Left forelimb (tissue), 1 donor: ENCODE measurements at regions not wholly inside any gene's neighbourhood (a gene's known extent, or its start where the extent isn't known, plus 50 kb on each side); places are given as distances from the start of the nearest gene placed in this dataset.
"Not testable (repeated sequence)": the region's sequence is repeated elsewhere in the genome, so short reads cannot be mapped to it uniquely, and the experiment has no call there.

Experiments used
- DNase-seq: peaks from one replicate; pipeline ENCODE4 v3.0.0-alpha.2; 2018; ENCODE audit warnings: low spot score

DNA sequence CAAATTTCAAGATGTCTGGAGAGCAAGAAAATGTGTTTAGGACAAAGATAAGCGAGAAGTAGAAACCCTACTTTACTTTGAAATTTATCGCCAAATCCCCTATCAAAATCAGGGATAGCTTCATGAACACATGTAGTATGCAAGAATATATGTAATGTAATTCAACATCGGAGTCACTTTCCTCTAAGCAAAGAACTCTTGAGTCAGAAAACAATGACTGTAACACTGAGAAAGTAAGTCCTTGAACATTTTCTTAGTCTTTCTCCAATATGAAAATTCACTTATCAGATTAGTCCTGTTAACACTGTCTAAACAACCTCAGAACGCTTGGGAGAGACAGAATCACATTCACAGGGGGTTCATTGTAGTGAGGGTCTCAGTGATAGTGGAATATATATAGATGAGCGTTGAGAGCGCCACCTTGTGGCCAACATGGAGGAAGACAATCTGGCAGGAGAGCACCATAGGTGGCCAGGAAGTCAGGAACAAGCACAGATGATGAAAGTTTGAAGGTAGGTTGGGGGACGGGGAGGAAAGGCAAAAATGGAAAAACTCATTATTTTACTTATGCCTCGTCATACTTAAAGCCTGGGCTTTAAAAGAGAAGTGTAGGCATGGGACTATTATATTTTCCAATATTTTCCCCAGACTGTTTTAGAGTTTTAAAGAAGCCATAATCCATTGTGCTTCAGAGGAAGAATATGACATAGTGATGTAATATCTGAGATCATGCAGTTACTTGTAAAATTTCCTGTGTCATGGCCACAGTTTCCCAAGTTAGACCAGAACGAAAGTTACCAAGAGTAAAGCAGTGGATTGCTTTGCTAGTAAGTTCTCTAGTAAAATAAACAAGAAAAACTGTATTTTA lies 115.5 kb upstream of the GNAI1 start:
- no peak for DNase-seq

GRCh38 chr7:80017101-80017698 lies 117.4 kb upstream of the GNAI1 start:
- DNase-seq: no peak

- no peak for DNase-seq
Observed at GRCh38 chr7:80014511-80014910, 120.1 kb upstream of the GNAI1 start.

DNA sequence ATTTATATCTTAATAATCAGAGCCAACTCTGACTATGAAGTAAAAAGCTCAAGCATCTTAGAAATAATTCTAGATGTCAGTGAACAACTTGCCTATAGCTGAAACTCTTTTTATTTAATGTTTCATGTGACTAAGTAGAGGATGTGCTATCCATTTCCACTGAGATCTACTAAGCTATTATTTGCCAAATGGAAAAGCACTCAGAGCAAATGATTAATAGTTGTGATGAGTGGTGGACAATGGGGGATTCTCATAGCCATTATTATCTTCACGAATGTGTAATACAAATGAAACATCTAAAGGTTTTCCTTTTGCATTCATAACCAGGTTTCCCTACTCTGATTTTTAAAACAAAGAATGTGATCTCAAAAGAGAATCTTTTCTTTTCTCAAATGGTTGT lies 126.6 kb upstream of the GNAI1 start:
- no peak for DNase-seq

GRCh38 chr7:80002865-80003264 lies 131.8 kb upstream of the GNAI1 start:
- DNase-seq: no peak

DNA sequence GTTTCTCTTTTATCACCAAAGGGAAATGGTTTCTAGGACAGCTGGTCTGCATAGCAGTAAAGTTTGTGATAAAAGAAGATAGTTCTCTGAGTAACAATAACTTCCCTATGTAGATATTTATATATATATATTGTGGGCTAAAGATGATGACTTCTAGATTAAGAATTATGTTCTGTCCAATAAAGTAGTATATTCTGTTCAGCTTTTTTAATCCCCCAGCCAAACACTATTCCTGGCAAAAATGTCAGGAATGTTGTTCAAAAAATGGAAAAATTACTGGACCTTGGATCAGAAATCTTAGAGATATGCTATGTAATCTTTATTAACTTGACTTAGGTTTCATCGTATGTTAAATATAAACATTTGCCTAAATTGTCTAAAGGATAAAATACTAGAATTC lies 136.3 kb upstream of the GNAI1 start:
- DNase-seq: no peak

DNA sequence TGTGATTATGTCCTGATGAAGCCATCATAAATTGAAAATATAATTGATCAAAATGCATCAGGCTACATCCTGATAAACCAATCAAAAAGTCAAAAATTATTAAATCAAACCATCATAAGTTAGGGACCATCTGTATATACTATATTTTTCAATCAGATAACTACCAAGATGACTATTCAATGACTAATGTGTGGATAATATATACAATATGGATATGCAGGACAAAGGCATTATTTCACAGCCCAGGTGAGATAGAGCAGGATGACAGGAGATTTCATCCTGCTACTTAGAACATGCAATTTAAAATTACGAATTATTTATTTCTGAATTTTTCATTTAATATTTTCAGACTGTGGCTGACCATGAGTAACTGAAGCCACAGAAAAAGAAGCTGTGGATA lies 137.3 kb upstream of the GNAI1 start:
- DNase-seq: no peak

GRCh38 chr7:79995741-79996140 lies 138.9 kb upstream of the GNAI1 start:
- DNase-seq: not testable (repeated sequence)

- no peak for DNase-seq
Observed at GRCh38 chr7:79988653-79989052, 146.0 kb upstream of the GNAI1 start.

GRCh38 chr7:79984210-79984609 lies 150.4 kb upstream of the GNAI1 start:
- no peak for DNase-seq

GRCh38 chr7:79982141-79982770 lies 152.4 kb upstream of the GNAI1 start:
- no peak for DNase-seq

GRCh38 chr7:79980376-79980775 lies 154.3 kb upstream of the GNAI1 start:
- no peak for DNase-seq

GRCh38 chr7:79979437-79979836 lies 155.2 kb upstream of the GNAI1 start:
- DNase-seq: no peak

DNA sequence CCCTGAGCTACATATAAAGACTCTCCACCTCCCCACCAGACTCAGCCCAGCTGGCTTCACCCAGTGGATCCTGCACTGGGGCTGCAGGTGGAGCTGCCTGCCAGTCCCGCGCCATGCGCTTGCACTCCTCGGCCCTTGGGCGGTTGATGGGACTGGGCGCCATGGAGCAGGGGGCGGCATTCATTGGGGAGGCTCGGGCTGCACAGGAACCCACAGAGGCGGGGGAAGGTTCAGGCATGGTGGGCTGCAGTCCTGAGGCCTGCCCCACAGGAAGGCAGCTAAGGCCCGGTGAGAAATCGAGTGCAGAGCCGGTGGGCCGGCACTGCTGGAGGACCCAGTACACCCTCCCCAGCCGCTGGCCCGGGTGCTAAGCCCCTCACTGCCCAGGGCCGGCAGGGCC lies 157.2 kb upstream of the GNAI1 start:
- no peak for DNase-seq

GRCh38 chr7:79976711-79977020 lies 158.0 kb upstream of the GNAI1 start:
- not testable (repeated sequence) for DNase-seq

GRCh38 chr7:79975986-79976710 lies 158.5 kb upstream of the GNAI1 start:
- not testable (repeated sequence) for DNase-seq

- DNase-seq: no peak
Observed at GRCh38 chr7:79973455-79973854, 161.2 kb upstream of the GNAI1 start.

- no peak for DNase-seq
Observed at GRCh38 chr7:79971058-79971457, 163.6 kb upstream of the GNAI1 start.

- DNase-seq: no peak
Observed at GRCh38 chr7:79968894-79969293, 165.7 kb upstream of the GNAI1 start.

- DNase-seq: no peak
Observed at GRCh38 chr7:79968077-79968648, 166.5 kb upstream of the GNAI1 start.

GRCh38 chr7:79965946-79966345 lies 168.7 kb upstream of the GNAI1 start:
- DNase-seq: no peak

- DNase-seq: no peak
Observed at GRCh38 chr7:79964463-79964862, 170.2 kb upstream of the GNAI1 start.
